ENCODE measurements at regions not wholly inside any gene's neighbourhood (a gene's known extent, or its start where the extent isn't known, plus 50 kb on each side); places are given as distances from the start of the nearest gene placed in this dataset.
"Not testable (repeated sequence)": the region's sequence is repeated elsewhere in the genome, so short reads cannot be mapped to it uniquely, and the experiment has no call there.

- peaks cover 1% of the 10 kb centered on the region for H3K36me3 Mint-ChIP-seq (ENCODE audit: unreplicated experiment)
- no peak overlapping the region for H3K4me3 Mint-ChIP-seq (ENCODE audit: unreplicated experiment)
- peaks cover 4% of the 10 kb centered on the region for H3K27me3 Mint-ChIP-seq (ENCODE audit: unreplicated experiment)
- no peak for DNase-seq (ENCODE audit: extremely low spot score, unreplicated experiment)
- no peak overlapping the region for H3K27ac Mint-ChIP-seq (ENCODE audit: unreplicated experiment)
- TF ChIP-seq, protein P1, sequence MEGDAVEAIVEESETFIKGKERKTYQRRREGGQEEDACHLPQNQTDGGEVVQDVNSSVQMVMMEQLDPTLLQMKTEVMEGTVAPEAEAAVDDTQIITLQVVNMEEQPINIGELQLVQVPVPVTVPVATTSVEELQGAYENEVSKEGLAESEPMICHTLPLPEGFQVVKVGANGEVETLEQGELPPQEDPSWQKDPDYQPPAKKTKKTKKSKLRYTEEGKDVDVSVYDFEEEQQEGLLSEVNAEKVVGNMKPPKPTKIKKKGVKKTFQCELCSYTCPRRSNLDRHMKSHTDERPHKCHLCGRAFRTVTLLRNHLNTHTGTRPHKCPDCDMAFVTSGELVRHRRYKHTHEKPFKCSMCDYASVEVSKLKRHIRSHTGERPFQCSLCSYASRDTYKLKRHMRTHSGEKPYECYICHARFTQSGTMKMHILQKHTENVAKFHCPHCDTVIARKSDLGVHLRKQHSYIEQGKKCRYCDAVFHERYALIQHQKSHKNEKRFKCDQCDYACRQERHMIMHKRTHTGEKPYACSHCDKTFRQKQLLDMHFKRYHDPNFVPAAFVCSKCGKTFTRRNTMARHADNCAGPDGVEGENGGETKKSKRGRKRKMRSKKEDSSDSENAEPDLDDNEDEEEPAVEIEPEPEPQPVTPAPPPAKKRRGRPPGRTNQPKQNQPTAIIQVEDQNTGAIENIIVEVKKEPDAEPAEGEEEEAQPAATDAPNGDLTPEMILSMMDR (IDR thresholded peaks at IDR 0.05), result no peak
- no peaks in the 10 kb centered on the region for H3K4me1 Mint-ChIP-seq (ENCODE audit: unreplicated experiment)
- peaks cover 9% of the 10 kb centered on the region for H3K9me3 Mint-ChIP-seq (ENCODE audit: unreplicated experiment)
Measured at GRCh38 chr2:8555543-8555942, 126.3 kb upstream of the ID2 start.

GRCh38 chr2:8558096-8558495 lies 123.8 kb upstream of the ID2 start:
- TF ChIP-seq, protein P1 (IDR thresholded peaks at IDR 0.05), result no peak
- H3K4me1 Mint-ChIP-seq (ENCODE audit: unreplicated experiment), result no peaks in the 10 kb centered on the region
- H3K36me3 Mint-ChIP-seq (ENCODE audit: unreplicated experiment), result peaks cover 1% of the 10 kb centered on the region
- no peak overlapping the region for H3K27ac Mint-ChIP-seq (ENCODE audit: unreplicated experiment)
- DNase-seq (ENCODE audit: extremely low spot score, unreplicated experiment), result no peak
- H3K27me3 Mint-ChIP-seq (ENCODE audit: unreplicated experiment), result peaks cover 4% of the 10 kb centered on the region
- H3K4me3 Mint-ChIP-seq (ENCODE audit: unreplicated experiment), result no peak overlapping the region
- H3K9me3 Mint-ChIP-seq (ENCODE audit: unreplicated experiment), result peaks cover 19% of the 10 kb centered on the region

DNA sequence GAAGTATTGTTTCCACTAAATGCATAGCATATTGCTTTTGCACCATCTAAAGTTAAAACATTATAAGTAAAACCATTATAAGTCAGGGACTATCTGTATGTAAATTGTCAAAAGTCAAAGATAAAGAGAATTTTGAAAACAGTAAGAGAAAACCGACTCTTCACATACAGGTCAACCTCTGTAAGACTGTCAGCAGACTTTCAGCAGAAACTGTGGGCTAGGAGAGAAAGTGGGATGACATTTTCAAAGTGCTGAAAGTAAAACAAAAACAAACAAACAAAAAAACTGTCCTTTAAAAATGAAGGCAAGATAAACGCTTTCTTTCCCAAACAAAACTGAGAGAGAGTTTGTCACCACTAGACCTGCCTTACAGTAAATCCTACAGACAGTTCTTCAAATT lies 122.9 kb upstream of the ID2 start:
- H3K9me3 Mint-ChIP-seq (ENCODE audit: unreplicated experiment), result peaks cover 19% of the 10 kb centered on the region
- TF ChIP-seq, protein P1 (IDR thresholded peaks at IDR 0.05), result no peak
- H3K27ac Mint-ChIP-seq (ENCODE audit: unreplicated experiment), result no peak overlapping the region
- no peak for DNase-seq (ENCODE audit: extremely low spot score, unreplicated experiment)
- peaks cover 4% of the 10 kb centered on the region for H3K27me3 Mint-ChIP-seq (ENCODE audit: unreplicated experiment)
- peaks cover 1% of the 10 kb centered on the region for H3K36me3 Mint-ChIP-seq (ENCODE audit: unreplicated experiment)
- H3K4me1 Mint-ChIP-seq (ENCODE audit: unreplicated experiment), result no peaks in the 10 kb centered on the region
- H3K4me3 Mint-ChIP-seq (ENCODE audit: unreplicated experiment), result no peak overlapping the region

- Mint-ChIP-seq H3K4me3 (ENCODE audit: unreplicated experiment) (no peak overlapping the region), H3K36me3 (ENCODE audit: unreplicated experiment) (peaks cover 1% of the 10 kb centered on the region), H3K4me1 (ENCODE audit: unreplicated experiment) (no peaks in the 10 kb centered on the region), H3K9me3 (ENCODE audit: unreplicated experiment) (peaks cover 19% of the 10 kb centered on the region), H3K27ac (ENCODE audit: unreplicated experiment) (no peak overlapping the region), H3K27me3 (ENCODE audit: unreplicated experiment) (peaks cover 4% of the 10 kb centered on the region)
- DNase-seq (ENCODE audit: extremely low spot score, unreplicated experiment), result no peak
- TF ChIP-seq, protein P1 (IDR thresholded peaks at IDR 0.05), result no peak
Measured at GRCh38 chr2:8559805-8560204, 122.1 kb upstream of the ID2 start.

GRCh38 chr2:8561692-8562091 lies 120.2 kb upstream of the ID2 start:
- not testable (repeated sequence) for H3K27me3 Mint-ChIP-seq (ENCODE audit: unreplicated experiment); H3K27ac Mint-ChIP-seq (ENCODE audit: unreplicated experiment); H3K4me1 Mint-ChIP-seq (ENCODE audit: unreplicated experiment); H3K4me3 Mint-ChIP-seq (ENCODE audit: unreplicated experiment); DNase-seq (ENCODE audit: extremely low spot score, unreplicated experiment); H3K36me3 Mint-ChIP-seq (ENCODE audit: unreplicated experiment)
- H3K9me3 Mint-ChIP-seq (ENCODE audit: unreplicated experiment), result peaks cover 19% of the 10 kb centered on the region
